H54 (cell line): ENCODE measurements at regions not wholly inside any gene's neighbourhood (a gene's known extent, or its start where the extent isn't known, plus 50 kb on each side); places are given as distances from the start of the nearest gene placed in this dataset.

Experiments
- DNase-seq: peaks from one replicate; pipeline ENCODE4 v3.0.0; 2011; ENCODE audit warnings: low spot score, mixed read lengths; ENCODE audit not compliant: insufficient read length
- FAIRE-seq: peaks from 3 replicates; lab custom pipeline; 2011; peaks lifted over from hg19 to GRCh38; lab: Jason Lieb, UNC
- POLR2A ChIP-seq: IDR thresholded peaks from 2 replicates; pipeline ENCODE4 v1.6.1; 2011; ENCODE audit warnings: low read depth, mild to moderate bottlenecking, low read length

GRCh38 chr6:43865086-43865485, 95.1 kb downstream of the VEGFA start:
- no peak for TF ChIP-seq POLR2A
- no peak for FAIRE-seq

GRCh38 chr6:43862925-43863324, 92.9 kb downstream of the VEGFA start:
- FAIRE-seq: no peak
- DNase-seq: no peak
- no peak for TF ChIP-seq POLR2A

More at GRCh38 chr6:43865086-43865485, 95.1 kb downstream of the VEGFA start:
- DNase-seq: no peak

- TF ChIP-seq POLR2A: no peak
- no peak for FAIRE-seq
- no peak for DNase-seq
These were observed 91.3 kb downstream of the VEGFA start for GRCh38 chr6:43861212-43861894.

- no peak for DNase-seq
- TF ChIP-seq POLR2A: no peak
- FAIRE-seq: no peak
These were observed 90.3 kb downstream of the VEGFA start for GRCh38 chr6:43860285-43860684.

GRCh38 chr6:43859213-43859612, 89.2 kb downstream of the VEGFA start:
- no peak for TF ChIP-seq POLR2A
- no peak for DNase-seq
- no peak for FAIRE-seq

- no peak for DNase-seq
- FAIRE-seq: no peak
- no peak for TF ChIP-seq POLR2A
These were observed 88.4 kb downstream of the VEGFA start for GRCh38 chr6:43858161-43859153.

GRCh38 chr6:43856005-43856765, 86.2 kb downstream of the VEGFA start:
- FAIRE-seq: no peak
- DNase-seq: no peak
- no peak for TF ChIP-seq POLR2A

GRCh38 chr6:43855247-43855646, 85.2 kb downstream of the VEGFA start:
- no peak for DNase-seq
- TF ChIP-seq POLR2A: no peak

GRCh38 chr6:43853066-43853650, 83.1 kb downstream of the VEGFA start:
- TF ChIP-seq POLR2A: no peak
- DNase-seq (no peak), FAIRE-seq (no peak)

More at GRCh38 chr6:43855247-43855646, 85.2 kb downstream of the VEGFA start:
- no peak for FAIRE-seq

- no peak for FAIRE-seq
- TF ChIP-seq POLR2A: no peak
- DNase-seq: no peak
These were observed 82.4 kb downstream of the VEGFA start for GRCh38 chr6:43852350-43852864.

GRCh38 chr6:43851204-43851865, 81.3 kb downstream of the VEGFA start:
- FAIRE-seq (no peak), DNase-seq (peak; percentile 62)
- TF ChIP-seq POLR2A: no peak

GRCh38 chr6:43850314-43851203, 80.5 kb downstream of the VEGFA start:
- FAIRE-seq (no peak), DNase-seq (no peak)
- TF ChIP-seq POLR2A: peak; percentile 11; the same call in 1 of the 2 replicates
